Inferior parietal cortex (tissue), 1 donor: ENCODE measurements at regions not wholly inside any gene's neighbourhood (a gene's known extent, or its start where the extent isn't known, plus 50 kb on each side); places are given as distances from the start of the nearest gene placed in this dataset.
"Not testable (repeated sequence)": the region's sequence is repeated elsewhere in the genome, so short reads cannot be mapped to it uniquely, and the experiment has no call there.

Source experiments
- DNase-seq: peaks from one replicate; pipeline ENCODE4 v3.0.0-alpha.2; 2016; ENCODE audit errors: extremely low spot score

DNA sequence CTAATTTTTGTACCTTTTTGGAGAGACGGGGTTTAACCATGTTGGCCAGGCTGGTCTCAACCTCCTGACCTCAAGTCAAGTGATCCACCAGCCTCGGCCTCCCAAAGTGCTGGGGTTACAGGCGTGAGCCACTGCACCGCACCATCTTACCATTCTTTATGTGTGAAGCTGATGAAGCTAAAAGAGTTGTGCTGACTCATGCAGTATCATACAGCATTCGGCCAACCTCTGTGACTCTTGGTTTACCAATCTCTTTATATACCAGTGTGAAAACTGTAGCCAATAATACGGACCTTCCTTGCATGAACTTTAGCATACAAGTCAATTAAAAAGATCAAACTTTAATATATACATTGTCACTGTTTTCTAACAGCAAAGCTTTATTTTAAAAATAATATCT is 878.2 kb upstream of the MBL2 start:
- no peak for DNase-seq

DNA sequence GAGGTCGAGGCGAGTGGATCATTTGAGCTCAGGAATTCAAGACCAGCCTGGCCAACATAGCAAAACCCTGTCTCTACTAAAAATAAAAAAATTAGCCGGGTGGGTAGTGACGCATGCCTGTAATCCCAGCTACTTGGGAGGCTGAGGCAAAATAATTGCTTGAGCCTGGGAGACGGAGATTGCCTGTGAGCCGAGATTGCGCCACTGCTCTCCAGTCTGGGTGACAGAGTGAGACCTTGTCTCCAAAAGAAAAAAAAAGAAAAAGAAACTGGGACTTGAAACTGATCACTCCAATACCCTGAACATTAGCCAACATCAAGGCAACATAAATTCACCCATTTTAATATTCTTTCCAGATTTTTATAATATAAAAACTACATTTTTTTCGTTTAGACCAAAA is 874.6 kb upstream of the MBL2 start:
- not testable (repeated sequence) for DNase-seq

DNA sequence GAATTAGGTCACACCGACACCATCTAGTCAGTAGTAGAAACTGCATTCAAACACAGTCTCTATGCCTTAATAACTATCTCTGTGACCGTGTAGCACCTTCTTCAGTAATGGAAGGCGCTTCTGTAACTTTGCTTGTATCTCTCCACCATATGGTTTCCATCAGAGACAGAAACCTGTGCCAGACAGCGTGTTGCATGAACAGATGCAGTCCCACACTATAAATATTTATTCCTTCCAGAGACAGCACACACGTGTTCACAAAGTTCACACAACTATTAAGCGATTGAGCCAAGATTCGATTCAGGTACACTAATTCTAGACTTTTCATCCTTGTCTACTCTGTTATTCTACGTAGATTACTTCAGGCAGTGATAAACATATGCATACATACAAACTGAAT is 873.9 kb upstream of the MBL2 start:
- DNase-seq: no peak

DNA sequence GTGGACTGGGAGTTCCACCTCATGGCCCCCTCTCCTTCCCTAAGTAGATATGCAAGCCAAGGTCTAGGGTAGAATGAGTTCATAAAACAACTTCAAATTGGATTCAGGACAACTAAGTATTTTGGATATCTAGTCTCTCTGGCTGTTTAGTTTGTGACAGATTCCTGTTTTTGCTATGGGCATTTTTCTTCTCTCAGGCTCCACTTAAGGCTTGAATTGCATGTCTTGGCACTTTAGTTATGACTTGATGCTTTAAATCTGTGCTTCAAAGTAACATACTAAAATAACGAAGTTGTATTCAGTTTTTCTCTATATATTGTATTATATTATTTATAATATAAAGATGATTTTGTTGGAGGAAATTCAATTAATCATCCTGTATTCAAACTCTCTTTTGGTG is 873.4 kb upstream of the MBL2 start:
- no peak for DNase-seq

DNA sequence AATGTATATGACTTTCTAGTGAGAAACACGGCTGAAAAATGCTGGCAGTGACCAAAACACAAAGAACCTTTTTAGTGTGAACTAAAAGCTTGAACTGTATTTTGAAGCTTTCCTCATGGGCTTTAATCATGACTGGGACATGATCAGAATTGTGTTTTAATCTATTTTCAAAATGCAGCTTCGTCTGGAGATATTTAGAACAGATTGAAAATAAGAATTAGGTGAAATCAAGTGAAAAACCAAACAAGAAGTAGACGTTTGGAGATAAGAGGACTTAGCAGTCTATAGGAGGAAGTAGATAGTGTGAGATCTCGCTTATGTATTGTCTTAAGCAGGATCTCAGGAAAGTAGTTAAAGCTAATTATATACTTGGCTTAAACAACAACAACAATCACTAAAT is 865.4 kb upstream of the MBL2 start:
- no peak for DNase-seq

DNA sequence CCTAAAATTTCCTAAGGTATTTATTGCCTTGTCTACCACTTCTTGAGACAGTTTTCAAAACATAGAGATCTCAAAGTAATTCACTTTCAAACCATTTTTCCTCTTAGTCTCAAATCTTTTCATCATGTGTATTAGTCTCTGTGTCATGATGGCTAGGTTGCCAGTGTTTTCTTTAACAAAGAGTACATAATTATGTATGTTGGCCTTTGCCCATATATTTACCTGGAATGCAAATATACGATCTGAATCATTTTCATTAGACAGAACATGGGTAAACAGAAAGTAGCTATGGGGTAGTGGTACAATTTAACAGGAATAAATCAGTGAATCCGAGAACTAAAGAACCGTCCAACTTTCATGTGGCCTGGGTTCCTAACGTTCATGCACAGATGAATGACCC is 852.1 kb upstream of the MBL2 start:
- no peak for DNase-seq

DNA sequence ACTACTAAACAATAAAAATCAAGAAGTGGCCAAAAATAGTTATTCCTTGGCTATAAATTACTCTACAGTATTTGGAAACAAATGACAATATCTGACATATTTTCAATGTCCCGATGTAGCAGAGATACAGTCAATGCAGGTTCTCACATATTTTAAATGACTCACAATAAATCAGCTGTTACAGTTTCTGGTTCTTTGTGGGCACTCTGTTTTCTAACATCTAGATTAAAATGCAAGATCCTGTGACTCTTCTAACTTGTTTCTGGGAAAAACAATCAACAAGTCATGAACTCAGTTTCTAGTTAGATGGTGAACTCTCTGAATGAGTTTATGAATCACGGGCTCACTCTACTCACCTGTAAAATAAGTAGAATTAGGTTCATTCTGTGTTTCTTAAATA is 849.6 kb upstream of the MBL2 start:
- DNase-seq: no peak

DNA sequence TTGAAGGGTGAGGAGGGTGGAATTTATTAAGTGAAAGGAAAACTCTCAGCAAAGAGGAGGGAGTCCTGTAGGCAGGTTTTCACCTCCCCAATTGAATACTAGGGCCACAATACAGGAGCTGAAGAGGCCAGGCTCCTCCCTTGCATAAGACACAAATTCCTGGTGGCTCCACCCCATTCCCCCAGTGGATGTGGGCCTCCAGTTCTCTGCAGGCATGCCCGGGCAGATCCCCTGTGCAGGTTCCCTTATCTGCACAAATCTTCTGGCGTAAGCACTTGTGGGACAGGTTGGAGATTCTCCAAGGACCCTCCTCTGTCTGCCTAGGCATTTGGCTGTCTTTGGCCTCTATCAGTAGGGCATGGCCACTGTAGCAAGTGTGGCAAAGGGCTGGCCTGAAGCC is 847.1 kb upstream of the MBL2 start:
- no peak for DNase-seq

DNA sequence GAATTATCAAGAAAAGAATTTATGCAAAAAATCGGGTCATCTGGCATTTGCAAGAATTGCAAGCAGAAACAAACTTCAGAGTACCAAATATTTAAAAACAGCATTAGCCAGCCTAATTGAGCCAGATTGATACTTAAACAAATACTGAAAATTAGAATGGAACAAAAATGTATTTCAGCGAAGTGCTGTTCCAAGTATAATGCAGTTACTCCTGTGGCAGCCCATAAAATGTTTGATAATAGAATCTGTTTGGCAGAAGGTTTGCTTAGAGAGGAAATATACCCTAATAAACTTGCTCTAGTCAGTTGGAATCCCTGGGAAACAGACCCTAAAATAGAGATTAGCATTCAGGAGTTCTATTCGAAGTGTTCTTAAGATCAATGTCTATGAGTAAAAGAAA is 835.1 kb upstream of the MBL2 start:
- DNase-seq: no peak

DNA sequence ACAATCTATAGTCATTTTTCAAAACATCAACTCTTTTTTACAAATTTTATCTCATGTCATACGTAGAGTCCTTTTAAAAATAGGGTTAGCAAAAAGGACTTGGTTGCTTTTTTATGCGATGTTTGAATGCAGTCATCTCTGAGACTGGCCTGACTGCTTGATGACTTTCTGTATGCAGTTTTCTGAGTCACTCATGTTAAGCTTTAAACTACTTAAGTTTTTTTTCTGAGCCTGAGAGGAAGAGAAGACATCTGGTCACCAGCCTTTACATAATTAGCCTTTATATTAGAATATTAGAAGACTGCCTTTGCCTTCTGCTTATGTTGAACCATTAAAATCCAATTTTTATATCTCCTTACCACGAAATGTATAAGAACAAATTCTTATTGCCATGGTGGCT is 834.4 kb upstream of the MBL2 start:
- DNase-seq: no peak

DNA sequence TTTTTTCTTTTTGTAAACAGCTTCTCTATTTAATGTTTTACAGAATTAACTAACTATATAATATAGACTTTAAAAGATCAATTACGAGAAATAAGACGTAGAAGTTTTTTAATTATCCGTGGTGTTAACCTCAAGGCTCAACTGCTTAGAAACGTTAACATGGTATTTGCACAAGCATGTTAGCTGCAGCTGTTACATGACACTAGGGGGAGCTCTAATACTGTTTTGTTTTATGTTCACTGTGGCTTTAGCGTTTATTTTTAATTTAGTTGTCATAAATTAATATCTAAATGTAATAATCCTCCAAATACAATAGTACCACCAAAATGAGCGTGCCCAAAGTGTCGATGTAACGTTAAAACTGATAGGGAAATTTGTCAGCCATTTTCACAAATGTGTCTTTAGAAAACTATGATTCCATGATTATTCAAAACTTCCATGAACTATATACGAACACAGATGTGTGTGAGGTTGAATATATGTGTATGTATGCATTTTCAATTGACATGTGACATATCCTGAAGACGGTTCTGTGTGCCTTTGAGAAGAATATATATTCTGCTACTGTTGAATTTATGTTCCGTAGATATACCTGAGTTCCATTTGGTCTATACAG is 828.8 kb upstream of the MBL2 start:
- peak; percentile 69 for DNase-seq

DNA sequence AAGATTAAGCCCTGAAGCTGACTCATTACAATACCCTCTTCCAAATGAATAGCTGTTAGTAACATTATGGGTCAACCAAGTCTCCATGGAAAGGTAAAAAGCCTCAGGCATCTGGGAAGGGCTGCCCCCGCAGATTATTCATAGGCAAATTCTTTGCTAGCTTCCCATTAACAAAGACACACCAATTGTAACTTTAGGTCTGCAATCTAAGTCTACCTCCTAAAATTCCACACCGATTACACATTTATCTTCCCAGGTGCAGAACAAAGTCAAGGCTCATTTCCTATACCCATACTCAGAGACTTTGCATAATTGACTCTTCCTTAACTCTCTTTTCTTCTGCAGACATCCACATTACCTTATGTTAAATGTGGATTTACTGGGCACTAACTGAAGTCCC is 826.3 kb upstream of the MBL2 start:
- DNase-seq: no peak

DNA sequence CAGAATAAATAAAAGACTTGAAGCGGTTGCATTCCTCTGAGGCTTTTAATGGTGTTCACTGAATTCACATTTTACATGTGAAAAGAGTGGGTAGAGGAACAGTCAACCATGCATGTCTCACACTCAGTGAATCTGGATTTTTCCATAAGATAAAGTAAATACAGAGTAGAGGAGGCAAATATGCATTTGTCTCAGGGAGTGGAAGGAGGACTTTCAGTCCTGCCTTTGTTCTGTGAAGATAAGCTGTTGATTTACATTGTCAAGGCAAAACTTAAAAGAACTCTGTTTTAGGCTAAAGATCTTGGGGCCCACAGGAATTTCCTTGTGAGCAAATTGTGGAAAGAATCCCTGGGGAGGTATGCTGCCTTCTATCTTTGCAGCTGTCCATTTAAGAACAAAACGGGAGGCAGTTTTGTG is 825.3 kb upstream of the MBL2 start:
- DNase-seq: no peak

DNA sequence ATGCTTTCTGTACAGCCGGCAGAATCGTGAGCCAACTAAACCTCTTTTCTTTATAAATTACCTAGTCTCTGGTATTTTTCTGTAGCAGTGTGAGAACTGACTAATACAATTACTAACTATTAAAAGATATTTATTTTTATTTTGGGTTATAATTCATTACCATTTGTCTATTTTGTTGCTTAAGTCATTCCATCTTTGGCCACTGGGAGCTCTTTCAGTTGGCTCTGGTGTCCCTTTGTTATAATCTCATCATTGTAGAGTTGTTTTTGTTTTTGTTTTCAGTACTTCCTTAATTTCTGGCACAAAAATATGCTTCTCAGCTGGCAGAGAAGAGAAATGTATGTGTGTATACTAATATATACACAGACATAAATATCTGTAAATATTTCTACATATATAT is 807.9 kb upstream of the MBL2 start:
- no peak for DNase-seq

DNA sequence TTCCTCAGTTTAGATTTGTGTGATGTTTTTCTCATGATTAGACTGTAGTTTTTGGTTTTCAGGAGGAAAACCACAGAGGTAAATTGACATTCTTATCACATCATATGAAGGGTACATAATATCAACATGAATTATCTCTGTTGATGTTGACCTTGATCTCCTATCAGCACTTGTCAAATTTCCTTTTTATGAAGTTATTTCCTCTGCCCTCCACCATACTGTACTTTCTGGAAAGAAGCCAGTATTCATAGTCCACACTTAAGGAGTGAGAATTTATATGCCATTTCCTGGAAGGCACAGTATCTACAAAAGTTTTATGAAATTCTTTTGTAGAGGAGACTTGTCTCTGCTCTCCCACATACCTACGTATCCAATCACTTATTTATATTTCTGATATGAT is 807.2 kb upstream of the MBL2 start:
- no peak for DNase-seq

DNA sequence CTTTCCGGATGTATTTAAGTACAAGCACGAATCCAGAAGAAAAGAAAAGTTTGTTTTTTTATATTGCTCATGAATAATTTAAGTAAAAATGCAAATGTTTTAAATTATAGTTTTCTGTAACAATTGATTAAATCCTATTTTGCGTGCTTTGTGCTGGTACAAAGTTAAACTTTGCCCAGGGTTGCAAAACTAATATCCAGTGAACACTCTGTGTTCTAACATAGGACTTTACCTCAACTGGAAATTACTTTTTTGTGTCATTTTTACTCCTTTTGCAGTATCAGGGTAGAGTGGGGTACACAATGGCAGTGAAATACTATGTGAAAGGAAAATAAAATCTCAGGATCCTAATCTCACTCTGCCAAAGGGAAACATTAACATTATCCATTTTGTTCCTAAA is 801.4 kb upstream of the MBL2 start:
- DNase-seq: no peak

DNA sequence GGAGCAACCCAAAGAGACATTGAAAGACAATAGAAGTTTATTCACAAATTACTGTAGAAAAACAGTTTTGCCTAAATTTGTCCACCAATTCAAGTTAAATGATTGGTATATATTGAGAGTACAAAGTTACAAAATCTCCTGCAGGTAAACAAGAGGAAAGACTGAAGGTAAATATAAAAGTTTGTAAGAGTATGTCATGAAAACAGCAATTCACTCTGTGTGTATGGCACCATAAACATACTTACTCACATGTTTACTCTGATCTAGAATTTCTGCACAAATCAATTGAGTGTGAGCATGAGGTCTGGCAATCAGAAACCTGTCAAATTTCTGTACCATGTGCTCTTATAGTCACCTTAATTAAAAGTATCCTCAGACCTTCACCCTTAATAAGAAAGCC is 800.9 kb upstream of the MBL2 start:
- DNase-seq: no peak

DNA sequence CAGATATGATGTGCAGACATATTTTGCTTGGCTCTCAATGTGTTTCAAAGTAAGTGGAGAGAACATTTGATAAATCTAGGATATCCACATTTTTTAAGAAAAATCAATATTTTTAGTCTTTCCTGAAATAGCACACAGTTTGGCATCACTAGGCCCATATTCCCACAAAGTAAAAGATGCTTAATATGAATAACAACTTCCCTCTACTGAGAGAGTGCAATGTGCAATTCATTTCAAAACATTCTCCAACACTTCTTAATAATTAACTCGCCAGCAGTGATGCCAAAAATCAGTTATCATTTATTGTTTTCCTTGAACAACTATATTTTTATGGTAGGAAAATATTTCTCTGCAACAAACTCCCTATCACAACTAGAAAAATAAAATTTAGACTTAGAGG is 800.2 kb upstream of the MBL2 start:
- DNase-seq: no peak

DNA sequence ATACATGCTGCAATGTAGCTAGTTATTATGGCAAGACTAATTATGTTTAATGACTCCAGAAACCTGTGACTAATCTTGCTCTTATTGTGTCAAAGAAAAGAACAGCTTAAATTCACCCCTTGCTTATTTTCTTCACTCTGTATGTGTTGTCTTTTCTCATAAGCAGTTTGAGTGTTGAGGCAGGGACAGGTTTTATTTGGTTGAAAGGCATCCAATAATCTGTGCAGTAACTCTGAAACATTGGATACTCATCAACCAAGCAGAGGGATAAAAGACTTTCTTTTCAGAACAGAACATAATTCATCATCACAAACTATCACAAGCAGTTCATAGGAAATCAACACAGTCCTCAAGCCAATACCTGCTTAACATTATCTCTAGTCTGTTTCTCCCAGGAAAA is 797.6 kb upstream of the MBL2 start:
- DNase-seq: no peak

DNA sequence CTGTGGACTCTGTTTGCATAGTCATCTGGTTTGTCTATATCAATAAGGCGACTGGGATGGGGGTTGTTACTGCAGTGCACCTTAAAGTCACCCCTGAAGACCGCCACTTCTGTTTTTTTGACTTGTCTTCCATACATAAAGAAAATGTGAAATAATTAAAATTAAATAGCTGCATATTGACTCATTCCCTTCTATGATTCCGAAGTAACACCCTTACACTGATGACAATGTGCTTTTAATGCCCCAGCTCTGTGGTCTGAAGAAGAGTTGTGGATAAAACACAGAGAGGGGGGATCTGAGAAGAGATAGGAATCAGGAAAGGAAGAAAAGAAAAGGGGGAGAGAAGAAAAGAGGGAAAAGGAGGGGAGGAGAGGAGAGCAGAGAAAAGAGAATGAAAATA is 796.9 kb upstream of the MBL2 start:
- DNase-seq: no peak

DNA sequence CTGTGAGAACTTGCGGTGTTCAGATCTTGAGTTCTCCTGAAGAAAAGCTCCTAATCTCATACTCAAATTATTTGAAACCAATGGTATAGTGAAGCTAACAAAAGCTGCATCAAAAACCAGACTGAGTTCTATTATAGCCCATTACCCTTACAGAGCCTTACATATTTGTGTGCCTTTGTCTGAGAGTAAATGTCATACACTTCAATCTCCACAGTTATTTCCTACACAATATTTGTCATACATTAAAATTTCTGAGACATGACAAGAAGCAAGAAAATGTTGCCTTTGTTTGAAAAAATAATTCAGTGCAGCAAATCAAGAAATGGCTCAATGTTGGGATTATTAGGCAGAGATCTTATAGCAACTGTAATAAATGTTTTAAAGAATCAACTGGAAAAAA is 776.1 kb upstream of the MBL2 start:
- DNase-seq: no peak

DNA sequence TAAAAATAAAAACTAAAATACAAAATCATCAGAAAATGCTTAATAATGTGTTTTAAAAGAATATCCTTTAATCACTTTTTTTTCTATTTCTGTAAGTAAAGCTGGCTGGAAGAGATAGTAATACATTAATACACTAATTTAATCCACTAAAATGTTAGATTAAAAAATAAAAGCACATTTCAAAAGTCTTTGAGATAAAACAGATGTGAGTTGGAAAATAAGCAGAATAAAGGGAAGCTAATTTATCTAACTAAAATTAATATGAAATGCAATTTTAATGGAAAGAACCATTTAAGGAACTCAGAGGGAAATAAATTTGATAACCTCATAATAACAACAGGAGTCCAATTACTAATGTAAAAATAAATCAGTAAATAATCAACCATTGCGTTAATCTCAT is 774.8 kb upstream of the MBL2 start:
- DNase-seq: no peak

DNA sequence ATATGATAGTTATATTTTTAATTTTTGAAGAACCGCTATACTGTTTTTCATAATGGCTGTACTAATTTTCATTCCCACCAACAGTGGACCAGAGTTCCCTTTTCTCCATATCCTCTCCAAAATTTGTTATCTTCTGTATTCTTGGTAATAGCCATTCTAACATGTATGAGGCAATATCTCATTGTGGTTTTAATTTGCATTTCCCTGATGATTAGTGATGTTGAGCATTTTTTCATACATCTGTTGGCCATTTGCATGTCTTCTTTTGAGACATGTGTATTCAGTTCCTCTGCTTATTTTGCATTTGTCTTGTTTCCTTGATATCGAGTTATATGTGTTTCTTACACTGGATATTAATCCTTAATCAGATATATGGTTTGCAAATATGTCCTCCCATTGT is 770.8 kb upstream of the MBL2 start:
- DNase-seq: no peak

DNA sequence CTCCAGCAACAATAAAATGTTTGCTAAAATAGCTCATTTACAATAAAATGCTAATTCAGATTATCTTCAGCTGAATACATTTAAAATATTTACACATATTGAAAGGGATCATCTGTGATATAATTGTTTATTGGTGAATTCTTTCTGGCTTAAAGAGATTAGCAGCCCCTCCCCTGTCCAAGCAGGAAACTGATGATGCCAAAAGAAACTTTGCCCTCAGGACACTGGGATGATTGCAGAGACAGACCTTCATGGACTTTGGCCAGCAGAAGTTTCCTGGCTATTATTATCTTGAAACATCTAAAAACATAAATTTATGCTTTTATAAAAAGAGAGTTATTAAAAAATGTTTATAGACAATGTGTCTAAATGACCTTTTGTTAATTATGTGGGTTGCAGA is 764.9 kb upstream of the MBL2 start:
- DNase-seq: no peak

DNA sequence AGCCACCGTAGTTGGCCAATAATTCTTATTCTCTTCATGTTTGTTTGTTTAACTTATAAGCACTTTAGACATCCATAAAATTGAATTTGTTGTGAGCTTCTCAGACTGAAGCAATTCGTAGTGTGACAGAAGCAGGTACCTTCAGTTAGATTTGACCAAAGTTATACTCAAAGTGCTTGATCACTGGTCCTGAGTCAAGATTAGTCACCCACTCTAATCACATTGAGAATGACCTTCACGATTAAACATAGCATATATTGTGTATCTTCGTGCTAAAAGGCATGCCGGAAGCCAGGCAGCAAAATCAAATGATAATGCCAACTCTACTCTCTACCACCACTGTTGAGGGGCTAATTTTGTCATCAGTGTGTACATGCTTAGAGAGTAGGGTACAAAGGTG is 763.7 kb upstream of the MBL2 start:
- DNase-seq: no peak
